A673 (cell line): ENCODE measurements at regions not wholly inside any gene's neighbourhood (a gene's known extent, or its start where the extent isn't known, plus 50 kb on each side); places are given as distances from the start of the nearest gene placed in this dataset.

Experiments
- EZH2 ChIP-seq: fragments of 200-600 bp; sonication (generic); IDR thresholded peaks from 2 replicates; pipeline ENCODE4 v1.6.1; 2017; ENCODE audit warnings: borderline replicate concordance, low read depth, mild to moderate bottlenecking, mixed read lengths, antibody characterized with exemption, low read length; ENCODE audit not compliant: poor library complexity, severe bottlenecking
- TF ChIP-seq, protein P1 (sequence below): fragments of 300-800, 200-600 bp; sonication (generic); conservative IDR thresholded peaks from 2 replicates; pipeline ENCODE4 v1.5.1; 2017; ENCODE audit warnings: low read depth, mild to moderate bottlenecking, antibody characterized with exemption, low read length, moderate library complexity, mixed read lengths

GRCh38 chr16:8257561-8257960, 332.8 kb downstream of the TMEM114 start:
- TF ChIP-seq, protein P1, sequence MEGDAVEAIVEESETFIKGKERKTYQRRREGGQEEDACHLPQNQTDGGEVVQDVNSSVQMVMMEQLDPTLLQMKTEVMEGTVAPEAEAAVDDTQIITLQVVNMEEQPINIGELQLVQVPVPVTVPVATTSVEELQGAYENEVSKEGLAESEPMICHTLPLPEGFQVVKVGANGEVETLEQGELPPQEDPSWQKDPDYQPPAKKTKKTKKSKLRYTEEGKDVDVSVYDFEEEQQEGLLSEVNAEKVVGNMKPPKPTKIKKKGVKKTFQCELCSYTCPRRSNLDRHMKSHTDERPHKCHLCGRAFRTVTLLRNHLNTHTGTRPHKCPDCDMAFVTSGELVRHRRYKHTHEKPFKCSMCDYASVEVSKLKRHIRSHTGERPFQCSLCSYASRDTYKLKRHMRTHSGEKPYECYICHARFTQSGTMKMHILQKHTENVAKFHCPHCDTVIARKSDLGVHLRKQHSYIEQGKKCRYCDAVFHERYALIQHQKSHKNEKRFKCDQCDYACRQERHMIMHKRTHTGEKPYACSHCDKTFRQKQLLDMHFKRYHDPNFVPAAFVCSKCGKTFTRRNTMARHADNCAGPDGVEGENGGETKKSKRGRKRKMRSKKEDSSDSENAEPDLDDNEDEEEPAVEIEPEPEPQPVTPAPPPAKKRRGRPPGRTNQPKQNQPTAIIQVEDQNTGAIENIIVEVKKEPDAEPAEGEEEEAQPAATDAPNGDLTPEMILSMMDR: no peak
- no peak for TF ChIP-seq EZH2
